ENCODE measurements at regions not wholly inside any gene's neighbourhood (a gene's known extent, or its start where the extent isn't known, plus 50 kb on each side); places are given as distances from the start of the nearest gene placed in this dataset.

GRCh38 chr4:188619456-188620149 lies 480.4 kb downstream of the TRIML1 start:
- ATAC-seq (no peak), DNase-seq (no peak)
- H3K27ac ChIP-seq, result no peak overlapping the region
- no peaks in the 10 kb centered on the region for H3K36me3 ChIP-seq
- H3K4me3 ChIP-seq, result no peak overlapping the region
- no peaks in the 10 kb centered on the region for H3K27me3 ChIP-seq
- intact Hi-C loops (cut with DNase I), result loop anchor here in 1 of 10 donors (10.0 kb wide), 1 partner anchor 1015 kb away; no protein-coding TSS in a partner anchor
- no peaks in the 10 kb centered on the region for H3K4me1 ChIP-seq
- peaks cover 0 to 5% (median 0%) of the 10 kb centered on the region in 11 donors for H3K9me3 ChIP-seq
- TF ChIP-seq CTCF (IDR thresholded peaks at IDR 0.05), result no peak
- WGBS, 2 donors, result 49 to 57% methylated on average over 18 of the region's 18 CpGs

GRCh38 chr4:188620608-188621007 lies 481.4 kb downstream of the TRIML1 start:
- Histone ChIP-seq H3K4me1 (no peaks in the 10 kb centered on the region), H3K4me3 (no peak overlapping the region), H3K36me3 (no peaks in the 10 kb centered on the region), H3K27me3 (no peaks in the 10 kb centered on the region), H3K27ac (no peak overlapping the region), H3K9me3 (peaks cover 0 to 5% (median 0%) of the 10 kb centered on the region in 11 donors)
- no peak for ATAC-seq
- intact Hi-C loops (cut with DNase I), result loop anchor here in 1 of 10 donors (10.0 kb wide), 1 partner anchor 1016 kb away; no protein-coding TSS in a partner anchor
- no peak for DNase-seq
- TF ChIP-seq CTCF (IDR thresholded peaks at IDR 0.05), result no peak
- WGBS, 2 donors, result 45 to 49% methylated on average over 2 of the region's 2 CpGs

- H3K4me1 ChIP-seq, result no peaks in the 10 kb centered on the region
- intact Hi-C loops (cut with DNase I), result loop anchor here in 1 of 10 donors (10.0 kb wide), 1 partner anchor 1019 kb away; no protein-coding TSS in a partner anchor
- no peaks in the 10 kb centered on the region for H3K9me3 ChIP-seq
- no peak overlapping the region for H3K4me3 ChIP-seq
- H3K27ac ChIP-seq, result no peak overlapping the region
- ATAC-seq, result no peak
- 69% methylated on average over 4 of the region's 4 CpGs for WGBS, 2 donors
- H3K27me3 ChIP-seq, result no peaks in the 10 kb centered on the region
- no peaks in the 10 kb centered on the region for H3K36me3 ChIP-seq
- TF ChIP-seq CTCF (IDR thresholded peaks at IDR 0.05), result no peak
- DNase-seq, result no peak
Measured at GRCh38 chr4:188623314-188623854, 484.1 kb downstream of the TRIML1 start.

GRCh38 chr4:188624370-188624769 lies 485.1 kb downstream of the TRIML1 start:
- H3K27ac ChIP-seq, result no peak overlapping the region
- no peak for TF ChIP-seq CTCF (IDR thresholded peaks at IDR 0.05)
- H3K4me3 ChIP-seq, result no peak overlapping the region
- no peaks in the 10 kb centered on the region for H3K9me3 ChIP-seq
- intact Hi-C loops (cut with DNase I), result loop anchor here in 1 of 10 donors (10.0 kb wide), 1 partner anchor 1020 kb away; no protein-coding TSS in a partner anchor
- H3K4me1 ChIP-seq, result no peaks in the 10 kb centered on the region
- DNase-seq (no peak), ATAC-seq (no peak)
- 46 to 54% methylated on average over 4 of the region's 4 CpGs for WGBS, 2 donors
- H3K27me3 ChIP-seq, result no peaks in the 10 kb centered on the region
- no peaks in the 10 kb centered on the region for H3K36me3 ChIP-seq
